Caco-2 (cell line): ENCODE measurements at regions not wholly inside any gene's neighbourhood (a gene's known extent, or its start where the extent isn't known, plus 50 kb on each side); places are given as distances from the start of the nearest gene placed in this dataset.

ENCODE experiments used
- BruUV-seq: library from RNA; stranded (reverse); fragments of 400-500 nt; replicated peaks from 2 replicates; lab custom pipeline; 2021; lab: Mats Ljungman, UMichigan
- CTCF ChIA-PET: fragments of 300-600 bp; sonication (Branson Sonifier 250); formaldehyde crosslinking; loops from one replicate; lab custom pipeline; 2022; ENCODE audit warnings: antibody characterized with exemption; lab: Charles Lee
- POLR2A ChIA-PET: fragments of 300-600 bp; sonication (Branson Sonifier 250); formaldehyde crosslinking; loops from one replicate; lab custom pipeline; 2022; ENCODE audit warnings: antibody characterized with exemption; lab: Charles Lee
- DNase-seq, 2 experiments: peaks; one replicate each; pipeline versions ENCODE4 v3.0.0 to v3.0.0-alpha.2; 2020 to 2022
- H3K27me3 ChIP-seq: replicated peaks from 2 replicates; pipeline ENCODE4 v1.6.0; 2011; ENCODE audit warnings: low read length; ENCODE audit not compliant: control insufficient read depth, insufficient read depth
- H3K36me3 ChIP-seq: 2 replicates; pipeline ENCODE4 v1.5.1; 2011; ENCODE audit warnings: low read length; ENCODE audit not compliant: control insufficient read depth, insufficient read depth
- H3K4me1 ChIP-seq: fragments of 250-450 bp; sonication (Bioruptor Pico); 2 replicates; pipeline ENCODE4 v1.5.1; 2020; ENCODE audit warnings: mild to moderate bottlenecking
- H3K4me3 ChIP-seq: 2 replicates; pipeline ENCODE4 v1.5.1; 2011; ENCODE audit warnings: low read depth, mild to moderate bottlenecking, control low read depth, low read length
- H3K9me3 ChIP-seq: fragments of 250-450 bp; sonication (Bioruptor Pico); 2 replicates; pipeline ENCODE4 v1.5.1; 2020; ENCODE audit warnings: mild to moderate bottlenecking, moderate library complexity
- H3K27ac Mint-ChIP-seq: one replicate; pipeline ENCODE4 v1.8.0; 2022; ENCODE audit warnings: mixed read lengths; ENCODE audit not compliant: unreplicated experiment
- H3K27me3 Mint-ChIP-seq: one replicate; pipeline ENCODE4 v1.8.0; 2022; ENCODE audit warnings: mixed read lengths; ENCODE audit not compliant: insufficient read depth, unreplicated experiment
- H3K36me3 Mint-ChIP-seq: one replicate; pipeline ENCODE4 v1.8.0; 2022; ENCODE audit warnings: mild to moderate bottlenecking, mixed read lengths; ENCODE audit not compliant: insufficient read depth, unreplicated experiment
- H3K4me1 Mint-ChIP-seq: one replicate; pipeline ENCODE4 v1.8.0; 2022; ENCODE audit warnings: low read depth, mixed read lengths; ENCODE audit not compliant: unreplicated experiment
- H3K4me3 Mint-ChIP-seq: one replicate; pipeline ENCODE4 v1.8.0; 2022; ENCODE audit warnings: mild to moderate bottlenecking, moderate library complexity, mixed read lengths; ENCODE audit not compliant: unreplicated experiment
- H3K9me3 Mint-ChIP-seq: one replicate; pipeline ENCODE4 v1.8.0; 2022; ENCODE audit warnings: mixed read lengths; ENCODE audit not compliant: unreplicated experiment
- intact Hi-C: fragments of 100-400 bp; cut with micrococcal nuclease; formaldehyde crosslinking; loops from one replicate; pipeline ENCODE4 v1.10.0; 2022; ENCODE audit not compliant: unreplicated experiment
- TF ChIP-seq, protein P1 (sequence below), 2 experiments: fragments of 200-600 bp in 1 of 2; IDR thresholded peaks; 1 replicate in 1 of 2; 2 replicates in 1 of 2; pipeline versions ENCODE4 v1.5.1 to v1.8.0; 2011 to 2022; ENCODE audit warnings: antibody characterized with exemption in 1 of 2, control low read depth in 1 of 2, inconsistent platforms in 1 of 2, low read depth in 1 of 2, low read length in 1 of 2, mild to moderate bottlenecking in 1 of 2, moderate library complexity in 1 of 2; ENCODE audit not compliant: insufficient read depth in 1 of 2, severe bottlenecking in 1 of 2, unreplicated experiment in 1 of 2

DNA sequence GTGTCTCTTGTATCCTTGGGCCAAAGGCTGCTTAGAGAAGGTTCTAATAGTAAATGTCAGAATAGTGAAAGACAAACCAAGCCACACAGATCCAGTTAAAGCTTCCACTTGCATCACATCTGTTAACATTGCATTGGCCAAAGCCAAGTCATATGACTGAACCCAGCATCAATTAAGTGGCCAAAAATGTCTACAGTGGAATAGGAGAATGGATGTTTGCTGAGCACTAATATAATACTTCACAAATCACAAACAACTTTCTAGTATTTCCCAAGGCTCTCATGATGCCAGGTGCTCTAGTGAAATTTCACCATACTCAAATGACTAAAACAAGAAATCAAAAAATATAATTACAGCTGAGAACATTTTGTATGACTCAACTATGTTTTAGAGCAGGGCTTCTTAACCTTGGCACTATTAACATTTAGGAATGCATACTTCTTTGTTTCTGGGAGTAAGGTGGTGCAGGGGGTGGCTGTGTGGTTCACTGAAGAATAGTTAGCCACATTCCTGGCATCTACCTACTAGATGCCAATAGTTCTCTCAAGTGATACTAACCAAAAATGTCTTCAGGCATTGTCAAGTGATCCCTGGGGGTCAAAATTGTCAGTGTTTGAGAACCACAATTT, 148.0 kb upstream of the SPTLC3 start:
- H3K4me3 ChIP-seq = no peak overlapping the region
- Mint-ChIP-seq H3K27me3 (peaks cover 10% of the 10 kb centered on the region), H3K9me3 (peaks cover 14% of the 10 kb centered on the region), H3K4me3 (no peak overlapping the region), H3K36me3 (no peaks in the 10 kb centered on the region), H3K4me1 (no peaks in the 10 kb centered on the region), H3K27ac (no peak overlapping the region)
- intact Hi-C loops = no loop called here
- H3K36me3 ChIP-seq = no peaks in the 10 kb centered on the region
- POLR2A ChIA-PET = no interaction called here
- no peaks in the 10 kb centered on the region for H3K4me1 ChIP-seq
- DNase-seq = no peak
- H3K9me3 ChIP-seq = no peaks in the 10 kb centered on the region; the same call in 1 of the 2 replicates
- TF ChIP-seq, protein P1, sequence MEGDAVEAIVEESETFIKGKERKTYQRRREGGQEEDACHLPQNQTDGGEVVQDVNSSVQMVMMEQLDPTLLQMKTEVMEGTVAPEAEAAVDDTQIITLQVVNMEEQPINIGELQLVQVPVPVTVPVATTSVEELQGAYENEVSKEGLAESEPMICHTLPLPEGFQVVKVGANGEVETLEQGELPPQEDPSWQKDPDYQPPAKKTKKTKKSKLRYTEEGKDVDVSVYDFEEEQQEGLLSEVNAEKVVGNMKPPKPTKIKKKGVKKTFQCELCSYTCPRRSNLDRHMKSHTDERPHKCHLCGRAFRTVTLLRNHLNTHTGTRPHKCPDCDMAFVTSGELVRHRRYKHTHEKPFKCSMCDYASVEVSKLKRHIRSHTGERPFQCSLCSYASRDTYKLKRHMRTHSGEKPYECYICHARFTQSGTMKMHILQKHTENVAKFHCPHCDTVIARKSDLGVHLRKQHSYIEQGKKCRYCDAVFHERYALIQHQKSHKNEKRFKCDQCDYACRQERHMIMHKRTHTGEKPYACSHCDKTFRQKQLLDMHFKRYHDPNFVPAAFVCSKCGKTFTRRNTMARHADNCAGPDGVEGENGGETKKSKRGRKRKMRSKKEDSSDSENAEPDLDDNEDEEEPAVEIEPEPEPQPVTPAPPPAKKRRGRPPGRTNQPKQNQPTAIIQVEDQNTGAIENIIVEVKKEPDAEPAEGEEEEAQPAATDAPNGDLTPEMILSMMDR (IDR thresholded peaks at IDR 0.05; ENCODE audit: insufficient read depth in 1 of 2, low read depth in 1 of 2, low read length in 1 of 2, severe bottlenecking in 1 of 2, unreplicated experiment in 1 of 2) = no peak
- no peaks in the 10 kb centered on the region for H3K27me3 ChIP-seq
- CTCF ChIA-PET = no interaction called here
- no TSS peak for BruUV-seq

DNA sequence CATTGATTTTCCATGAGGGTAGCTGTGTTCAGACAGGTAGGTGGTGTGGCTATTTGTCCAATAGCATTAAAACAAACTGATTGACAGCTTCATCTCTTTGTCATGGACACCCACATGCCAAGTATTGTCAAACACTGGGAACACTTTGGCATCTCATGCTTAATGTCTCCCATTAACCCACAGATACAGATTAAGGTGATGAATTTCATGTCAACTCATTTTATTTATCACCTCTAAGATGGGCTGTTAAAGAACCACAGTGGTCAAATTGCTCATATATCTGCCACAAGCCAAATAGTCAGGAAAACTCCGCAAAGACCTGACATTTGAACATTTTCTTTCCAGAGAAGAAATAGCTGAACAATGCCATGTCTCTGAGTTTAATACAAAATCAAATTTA, 139.1 kb upstream of the SPTLC3 start:
- Mint-ChIP-seq H3K27ac (no peak overlapping the region), H3K27me3 (peaks cover 11% of the 10 kb centered on the region), H3K36me3 (no peaks in the 10 kb centered on the region), H3K9me3 (no peaks in the 10 kb centered on the region), H3K4me3 (no peak overlapping the region), H3K4me1 (no peaks in the 10 kb centered on the region)
- H3K9me3 ChIP-seq = no peaks in the 10 kb centered on the region
- TF ChIP-seq, protein P1 (IDR thresholded peaks at IDR 0.05; ENCODE audit: insufficient read depth in 1 of 2, low read depth in 1 of 2, low read length in 1 of 2, severe bottlenecking in 1 of 2, unreplicated experiment in 1 of 2) = no peak
- no peaks in the 10 kb centered on the region for H3K36me3 ChIP-seq
- no peak for DNase-seq
- H3K4me3 ChIP-seq = no peak overlapping the region
- H3K27me3 ChIP-seq = no peaks in the 10 kb centered on the region
- BruUV-seq = no TSS peak
- ChIA-PET CTCF (no interaction called here), POLR2A (no interaction called here)
- intact Hi-C loops = no loop called here
- H3K4me1 ChIP-seq = no peaks in the 10 kb centered on the region

DNA sequence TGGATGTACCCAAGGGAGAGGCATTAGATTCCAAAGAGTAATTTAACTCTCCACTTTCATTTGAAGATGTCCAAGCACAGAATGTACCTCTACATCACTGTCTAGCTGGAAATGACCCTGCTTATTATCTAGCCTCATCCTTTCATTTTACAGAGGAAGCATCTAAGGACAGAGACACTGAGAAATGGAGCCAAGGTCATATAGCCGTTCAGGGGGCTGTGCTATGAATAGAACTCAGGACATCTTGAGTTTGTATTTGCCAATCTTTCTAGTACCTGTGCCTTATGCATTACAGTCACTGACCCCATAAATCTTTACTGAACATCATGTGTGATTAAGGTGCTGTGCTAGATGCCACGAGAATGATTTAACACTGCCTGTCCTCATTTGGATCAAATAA, 138.2 kb upstream of the SPTLC3 start:
- no peaks in the 10 kb centered on the region for H3K4me1 Mint-ChIP-seq
- no peak overlapping the region for H3K4me3 ChIP-seq
- no peaks in the 10 kb centered on the region for H3K9me3 ChIP-seq
- no peak overlapping the region for H3K27ac Mint-ChIP-seq
- ChIA-PET CTCF (no interaction called here), POLR2A (no interaction called here)
- no peak for DNase-seq
- no peaks in the 10 kb centered on the region for H3K36me3 ChIP-seq
- BruUV-seq = no TSS peak
- H3K27me3 ChIP-seq = no peaks in the 10 kb centered on the region
- TF ChIP-seq, protein P1 (IDR thresholded peaks at IDR 0.05; ENCODE audit: insufficient read depth in 1 of 2, low read depth in 1 of 2, low read length in 1 of 2, severe bottlenecking in 1 of 2, unreplicated experiment in 1 of 2) = no peak
- H3K27me3 Mint-ChIP-seq = peaks cover 8% of the 10 kb centered on the region
- no peaks in the 10 kb centered on the region for H3K4me1 ChIP-seq
- H3K9me3 Mint-ChIP-seq = no peaks in the 10 kb centered on the region
- no peak overlapping the region for H3K4me3 Mint-ChIP-seq
- no peaks in the 10 kb centered on the region for H3K36me3 Mint-ChIP-seq
- intact Hi-C loops = no loop called here
